ENCODE measurements at regions not wholly inside any gene's neighbourhood (a gene's known extent, or its start where the extent isn't known, plus 50 kb on each side); places are given as distances from the start of the nearest gene placed in this dataset.
A peak's percentile ranks its signal among the peaks of the same experiment; 100 is the strongest.

GRCh38 chr6:27132532-27133280, 114.8 kb upstream of the PRSS16 start:
- Histone ChIP-seq H3K9ac (ENCODE audit: control insufficient read depth, extremely low read depth, insufficient read depth, low read length) (peak overlapping the region; percentile 93), H3K27me3 (ENCODE audit: control insufficient read depth, extremely low read depth, insufficient read depth, low read length) (no peaks in the 10 kb centered on the region), H2AFZ (ENCODE audit: control insufficient read depth, low read length) (peak overlapping the region; percentile 45), H3K4me1 (ENCODE audit: control insufficient read depth, extremely low read depth, insufficient read depth, low read length) (peaks cover 15% of the 10 kb centered on the region), H3K9me3 (ENCODE audit: control insufficient read depth, low read depth, low read length) (no peaks in the 10 kb centered on the region), H4K20me1 (ENCODE audit: control insufficient read depth, extremely low read depth, insufficient read depth, low read length) (peaks cover 3% of the 10 kb centered on the region), H3K27ac (ENCODE audit: control insufficient read depth, insufficient read depth, low read length) (peak overlapping the region; percentile 93), H3K79me2 (ENCODE audit: control insufficient read depth, insufficient read depth, low read length) (no peaks in the 10 kb centered on the region), H3K36me3 (ENCODE audit: control insufficient read depth in 2 of 2, extremely low read depth in 1 of 2, insufficient read depth in 2 of 2, low read length in 2 of 2) (no peaks in the 10 kb centered on the region), H3K4me3 (ENCODE audit: control insufficient read depth in 2 of 3, extremely low read depth in 1 of 3, insufficient read depth in 2 of 3, low read depth in 1 of 3, low read length in 3 of 3) (peak overlapping the region; percentile 56 to 88 (median 75)), H3K4me2 (ENCODE audit: control insufficient read depth, extremely low read depth, insufficient read depth, low read depth, low read length) (peak overlapping the region; percentile 96), H3K9me1 (ENCODE audit: control insufficient read depth, extremely low read depth, insufficient read depth, low read length) (no peaks in the 10 kb centered on the region)
- DNase-seq (ENCODE audit: low read depth, low spot score) (peak; percentile 98), FAIRE-seq (peak; percentile 76)
- TF ChIP-seq EZH2 (IDR thresholded peaks at IDR 0.05; ENCODE audit: low read length): no peak
- no peak for TF ChIP-seq CTCF (optimal IDR thresholded peaks at IDR 0.05 in 1 of 3, IDR thresholded peaks at IDR 0.05 in 1 of 3, conservative IDR thresholded peaks at IDR 0.05 in 1 of 3; ENCODE audit: extremely low read depth in 1 of 3, insufficient read depth in 2 of 3, low read length in 3 of 3)
- dilution Hi-C loops (cut with MboI; ENCODE audit: extremely low pct_ligation_motif_present, low sequenced_read_pairs): no loop called here

- Histone ChIP-seq H3K9me1 (ENCODE audit: control insufficient read depth, extremely low read depth, insufficient read depth, low read length) (no peaks in the 10 kb centered on the region), H3K4me3 (ENCODE audit: control insufficient read depth in 2 of 3, extremely low read depth in 1 of 3, insufficient read depth in 2 of 3, low read depth in 1 of 3, low read length in 3 of 3) (peak overlapping the region; percentile 53 to 82 (median 73)), H3K36me3 (ENCODE audit: control insufficient read depth in 2 of 2, extremely low read depth in 1 of 2, insufficient read depth in 2 of 2, low read length in 2 of 2) (no peaks in the 10 kb centered on the region), H3K27ac (ENCODE audit: control insufficient read depth, insufficient read depth, low read length) (peak overlapping the region; percentile 93), H3K4me1 (ENCODE audit: control insufficient read depth, extremely low read depth, insufficient read depth, low read length) (peaks cover 15% of the 10 kb centered on the region), H2AFZ (ENCODE audit: control insufficient read depth, low read length) (peak overlapping the region; percentile 45), H3K4me2 (ENCODE audit: control insufficient read depth, extremely low read depth, insufficient read depth, low read depth, low read length) (peak overlapping the region; percentile 89), H3K9me3 (ENCODE audit: control insufficient read depth, low read depth, low read length) (no peaks in the 10 kb centered on the region), H3K79me2 (ENCODE audit: control insufficient read depth, insufficient read depth, low read length) (no peaks in the 10 kb centered on the region), H4K20me1 (ENCODE audit: control insufficient read depth, extremely low read depth, insufficient read depth, low read length) (peaks cover 3% of the 10 kb centered on the region), H3K27me3 (ENCODE audit: control insufficient read depth, extremely low read depth, insufficient read depth, low read length) (no peaks in the 10 kb centered on the region), H3K9ac (ENCODE audit: control insufficient read depth, extremely low read depth, insufficient read depth, low read length) (peak overlapping the region; percentile 93)
- FAIRE-seq: no peak
- dilution Hi-C loops (cut with MboI; ENCODE audit: extremely low pct_ligation_motif_present, low sequenced_read_pairs): no loop called here
- TF ChIP-seq EZH2 (IDR thresholded peaks at IDR 0.05; ENCODE audit: low read length) (no peak), CTCF (optimal IDR thresholded peaks at IDR 0.05 in 1 of 3, IDR thresholded peaks at IDR 0.05 in 1 of 3, conservative IDR thresholded peaks at IDR 0.05 in 1 of 3; ENCODE audit: extremely low read depth in 1 of 3, insufficient read depth in 2 of 3, low read length in 3 of 3) (no peak)
- DNase-seq (ENCODE audit: low read depth, low spot score): no peak
Observed at GRCh38 chr6:27133281-27134227, 113.9 kb upstream of the PRSS16 start.
